Neural progenitor cell (in vitro differentiated cells): ENCODE measurements at regions not wholly inside any gene's neighbourhood (a gene's known extent, or its start where the extent isn't known, plus 50 kb on each side); places are given as distances from the start of the nearest gene placed in this dataset.
"Not testable (repeated sequence)": the region's sequence is repeated elsewhere in the genome, so short reads cannot be mapped to it uniquely, and the experiment has no call there.

Experiments
- DNase-seq: peaks from one replicate; pipeline ENCODE4 v3.0.0-alpha.2; 2016; ENCODE audit warnings: low spot score
- H2AFZ ChIP-seq: fragments of 200-600 bp; sonication (generic); replicated peaks from 2 replicates; pipeline ENCODE4 v1.6.1; 2016; ENCODE audit warnings: antibody characterized with exemption
- H3F3A ChIP-seq: fragments of 200-600 bp; sonication (generic); 2 replicates; pipeline ENCODE4 v1.6.1; 2016; ENCODE audit warnings: antibody characterized with exemption, low read depth
- H3K27ac ChIP-seq: fragments of 200-600 bp; sonication (generic); 2 replicates; pipeline ENCODE4 v1.5.1; 2016; ENCODE audit warnings: mild to moderate bottlenecking
- H3K27me3 ChIP-seq: fragments of 200-600 bp; sonication (generic); 2 replicates; pipeline ENCODE4 v1.6.1; 2016; ENCODE audit warnings: mild to moderate bottlenecking, moderate library complexity
- H3K36me3 ChIP-seq: fragments of 200-600 bp; sonication (generic); 2 replicates; pipeline ENCODE4 v1.5.1; 2016
- H3K4me1 ChIP-seq: fragments of 200-600 bp; sonication (generic); 2 replicates; pipeline ENCODE4 v1.6.1; 2016; ENCODE audit warnings: mixed run types
- H3K4me2 ChIP-seq: fragments of 200-600 bp; sonication (generic); 2 replicates; pipeline ENCODE4 v1.6.1; 2016
- H3K4me3 ChIP-seq: fragments of 200-600 bp; sonication (generic); 2 replicates; pipeline ENCODE4 v1.5.1; 2016
- H3K79me2 ChIP-seq: fragments of 200-600 bp; sonication (generic); 2 replicates; pipeline ENCODE4 v1.6.1; 2016; ENCODE audit warnings: low read depth
- H3K9ac ChIP-seq: fragments of 200-600 bp; sonication (generic); 2 replicates; pipeline ENCODE4 v1.6.1; 2016
- H3K9me3 ChIP-seq: fragments of 200-600 bp; sonication (generic); 2 replicates; pipeline ENCODE4 v1.5.1; 2016; ENCODE audit warnings: low read depth
- H4K20me1 ChIP-seq: fragments of 200-600 bp; sonication (generic); 2 replicates; pipeline ENCODE4 v1.6.1; 2016; ENCODE audit warnings: low read depth
- H3K27ac Mint-ChIP-seq: 3 replicates; pipeline ENCODE4 v1.8.0; 2021; ENCODE audit warnings: mixed read lengths
- H3K27me3 Mint-ChIP-seq: 2 replicates; pipeline ENCODE4 v1.8.0; 2022; ENCODE audit warnings: low read depth, mild to moderate bottlenecking, inconsistent platforms, moderate library complexity, mixed read lengths; ENCODE audit not compliant: insufficient read depth
- H3K36me3 Mint-ChIP-seq: 3 replicates; pipeline ENCODE4 v1.8.0; 2021; ENCODE audit warnings: mixed read lengths
- H3K4me1 Mint-ChIP-seq: 3 replicates; pipeline ENCODE4 v1.8.0; 2021; ENCODE audit warnings: mixed read lengths
- H3K4me3 Mint-ChIP-seq: 3 replicates; pipeline ENCODE4 v1.8.0; 2021; ENCODE audit warnings: mild to moderate bottlenecking, moderate library complexity, mixed read lengths
- H3K9me3 Mint-ChIP-seq: 3 replicates; pipeline ENCODE4 v1.8.0; 2020; ENCODE audit warnings: mixed read lengths
- CTCF ChIP-seq: fragments of 200-600 bp; sonication (generic); IDR thresholded peaks from 2 replicates; pipeline ENCODE4 v1.5.1; 2017; ENCODE audit warnings: antibody characterized with exemption, mild to moderate bottlenecking
- EZH2 ChIP-seq: fragments of 200-600 bp; sonication (generic); IDR thresholded peaks from 2 replicates; pipeline ENCODE4 v1.6.1; 2017; ENCODE audit warnings: antibody characterized with exemption, mild to moderate bottlenecking, moderate library complexity
- EZH2phosphoT487 ChIP-seq: fragments of 200-600 bp; sonication (generic); IDR thresholded peaks from 2 replicates; pipeline ENCODE4 v1.6.1; 2017; ENCODE audit warnings: antibody characterized with exemption

- Mint-ChIP-seq H3K4me3 (no peak overlapping the region), H3K4me1 (peaks cover 2% of the 10 kb centered on the region), H3K27me3 (no peaks in the 10 kb centered on the region), H3K27ac (no peak overlapping the region), H3K36me3 (no peaks in the 10 kb centered on the region), H3K9me3 (peaks cover 10% of the 10 kb centered on the region)
- no peak overlapping the region for H2AFZ ChIP-seq
- no peaks in the 10 kb centered on the region for H3K36me3 ChIP-seq
- no peaks in the 10 kb centered on the region for H3K4me1 ChIP-seq
- no peak for DNase-seq
- no peak overlapping the region for H3K4me3 ChIP-seq
- H3K9ac ChIP-seq, result no peak overlapping the region
- H3K79me2 ChIP-seq, result no peaks in the 10 kb centered on the region
- no peaks in the 10 kb centered on the region for H3K27me3 ChIP-seq
- no peaks in the 10 kb centered on the region for H3K9me3 ChIP-seq
- H3K4me2 ChIP-seq, result no peak overlapping the region
- H4K20me1 ChIP-seq, result no peaks in the 10 kb centered on the region
- TF ChIP-seq CTCF (no peak), EZH2phosphoT487 (no peak), EZH2 (no peak)
- H3K27ac ChIP-seq, result no peak overlapping the region
- no peaks in the 10 kb centered on the region for H3F3A ChIP-seq
Measured at GRCh38 chr6:14478381-14479225, 361.0 kb downstream of the CD83 start.

GRCh38 chr6:14481946-14482345, 364.4 kb downstream of the CD83 start:
- not testable (repeated sequence) for H3K79me2 ChIP-seq, DNase-seq

GRCh38 chr6:14487625-14488024, 370.1 kb downstream of the CD83 start:
- H2AFZ ChIP-seq, result no peak overlapping the region
- peaks cover 14% of the 10 kb centered on the region for H3K9me3 Mint-ChIP-seq
- H3K36me3 Mint-ChIP-seq, result peaks cover 2% of the 10 kb centered on the region

More at GRCh38 chr6:14481946-14482345, 364.4 kb downstream of the CD83 start:
- not testable (repeated sequence) for H3K9ac ChIP-seq, H3K4me1 Mint-ChIP-seq, H3K9me3 ChIP-seq, H3K4me1 ChIP-seq, H3K4me3 ChIP-seq, H3K27me3 Mint-ChIP-seq, H3K27ac ChIP-seq, H3K27ac Mint-ChIP-seq, H3K36me3 ChIP-seq, H3K36me3 Mint-ChIP-seq, H3K4me3 Mint-ChIP-seq, H3F3A ChIP-seq, H2AFZ ChIP-seq, H4K20me1 ChIP-seq, H3K27me3 ChIP-seq, H3K4me2 ChIP-seq
- H3K9me3 Mint-ChIP-seq, result peaks cover 14% of the 10 kb centered on the region

More at GRCh38 chr6:14487625-14488024, 370.1 kb downstream of the CD83 start:
- H3K36me3 ChIP-seq, result no peaks in the 10 kb centered on the region
- H3K4me1 Mint-ChIP-seq, result peaks cover 3% of the 10 kb centered on the region
- H3K27me3 Mint-ChIP-seq, result no peaks in the 10 kb centered on the region
- no peaks in the 10 kb centered on the region for H3K4me1 ChIP-seq
- H3K4me2 ChIP-seq, result no peak overlapping the region
- H3K9me3 ChIP-seq, result no peaks in the 10 kb centered on the region
- no peaks in the 10 kb centered on the region for H3F3A ChIP-seq
- no peak overlapping the region for H3K27ac ChIP-seq
- no peaks in the 10 kb centered on the region for H3K79me2 ChIP-seq
- TF ChIP-seq EZH2phosphoT487 (no peak), CTCF (no peak), EZH2 (no peak)
- no peak overlapping the region for H3K4me3 Mint-ChIP-seq
- no peak for DNase-seq
- H3K27me3 ChIP-seq, result no peaks in the 10 kb centered on the region
- H4K20me1 ChIP-seq, result no peaks in the 10 kb centered on the region
- H3K4me3 ChIP-seq, result no peak overlapping the region
- no peak overlapping the region for H3K9ac ChIP-seq
- H3K27ac Mint-ChIP-seq, result no peak overlapping the region
